ENCODE measurements at regions not wholly inside any gene's neighbourhood (a gene's known extent, or its start where the extent isn't known, plus 50 kb on each side); places are given as distances from the start of the nearest gene placed in this dataset.

GRCh38 chr11:104823657-104824056 lies 74.6 kb downstream of the CASP12 start:
- Histone ChIP-seq H3K4me1 (ENCODE audit: insufficient read depth, low read length) (no peaks in the 10 kb centered on the region), H4K20me1 (ENCODE audit: insufficient read depth, low read length) (no peaks in the 10 kb centered on the region), H2AFZ (ENCODE audit: low read length) (no peak overlapping the region), H3K36me3 (replicated peaks in 1 of 2; ENCODE audit: control insufficient read depth in 1 of 2, insufficient read depth in 2 of 2, low read length in 2 of 2) (no peaks in the 10 kb centered on the region), H3K79me2 (ENCODE audit: insufficient read depth, low read length) (no peaks in the 10 kb centered on the region), H3K27me3 (ENCODE audit: control insufficient read depth in 1 of 2, insufficient read depth in 2 of 2, low read length in 2 of 2) (no peaks in the 10 kb centered on the region), H3K4me2 (ENCODE audit: low read depth, low read length) (no peak overlapping the region), H3K9ac (ENCODE audit: insufficient read depth, low read depth, low read length) (no peak overlapping the region), H3K27ac (ENCODE audit: extremely low read length, insufficient read depth, low read length) (no peak overlapping the region), H3K9me3 (ENCODE audit: low read length) (no peaks in the 10 kb centered on the region), H3K4me3 (replicated peaks in 1 of 3; ENCODE audit: insufficient read depth in 1 of 3, low read depth in 2 of 3, low read length in 3 of 3) (no peak overlapping the region)
- 4% methylated on average over 1 of the region's 1 CpG for WGBS (ENCODE audit: low lambda C conversion rate)
- peak; percentile 28; the same call in 1 of the 2 replicates for TF ChIP-seq CTCF (CRISPR knock-in tag; IDR thresholded peaks at IDR 0.05)
- TF ChIP-seq ZNF160 (CRISPR knock-in tag; IDR thresholded peaks at IDR 0.05): no peak
- peak; percentile 37; the same call in 1 of the 2 replicates for TF ChIP-seq STAG1 (CRISPR knock-in tag; IDR thresholded peaks at IDR 0.05)
- no peak for FAIRE-seq
- no peak for ATAC-seq
- BruUV-seq (replicated peaks): no TSS peak
- intact Hi-C loops (cut with micrococcal nuclease; ENCODE audit: unreplicated experiment): no loop called here
- no peak for DNase-seq (ENCODE audit: low spot score)
- ChIA-PET POLR2A (no interaction called here), CTCF (ENCODE audit: low intra/inter-chr PET ratio, low total read pairs) (no interaction called here)
- in situ Hi-C loops (cut with HindIII; ENCODE audit: extremely low pct_ligation_motif_present, low pct_unique_long_range_greater_than_20kb): no loop called here

- Histone ChIP-seq H4K20me1 (ENCODE audit: insufficient read depth, low read length) (no peaks in the 10 kb centered on the region), H3K4me2 (ENCODE audit: low read depth, low read length) (no peak overlapping the region), H3K4me3 (replicated peaks in 1 of 3; ENCODE audit: insufficient read depth in 1 of 3, low read depth in 2 of 3, low read length in 3 of 3) (no peak overlapping the region), H2AFZ (ENCODE audit: low read length) (no peak overlapping the region), H3K27ac (ENCODE audit: extremely low read length, insufficient read depth, low read length) (no peak overlapping the region), H3K36me3 (replicated peaks in 1 of 2; ENCODE audit: control insufficient read depth in 1 of 2, insufficient read depth in 2 of 2, low read length in 2 of 2) (no peaks in the 10 kb centered on the region), H3K79me2 (ENCODE audit: insufficient read depth, low read length) (no peaks in the 10 kb centered on the region), H3K9me3 (ENCODE audit: low read length) (no peaks in the 10 kb centered on the region), H3K4me1 (ENCODE audit: insufficient read depth, low read length) (no peaks in the 10 kb centered on the region), H3K27me3 (ENCODE audit: control insufficient read depth in 1 of 2, insufficient read depth in 2 of 2, low read length in 2 of 2) (no peaks in the 10 kb centered on the region), H3K9ac (ENCODE audit: insufficient read depth, low read depth, low read length) (no peak overlapping the region)
- WGBS (ENCODE audit: low lambda C conversion rate): 0% methylated on average over 2 of the region's 2 CpGs
- DNase-seq (ENCODE audit: low spot score) (no peak), FAIRE-seq (no peak), ATAC-seq (no peak)
- POLR2A ChIA-PET: no interaction called here
- BruUV-seq (replicated peaks): no TSS peak
- intact Hi-C loops (cut with micrococcal nuclease; ENCODE audit: unreplicated experiment): no loop called here
- in situ Hi-C loops (cut with HindIII; ENCODE audit: extremely low pct_ligation_motif_present, low pct_unique_long_range_greater_than_20kb): no loop called here
- CTCF ChIA-PET (ENCODE audit: low intra/inter-chr PET ratio, low total read pairs): no interaction called here
- no peak for TF ChIP-seq BRCA1 (CRISPR knock-in tag; IDR thresholded peaks at IDR 0.05)
- no peak for TF ChIP-seq NFE2L1 (CRISPR knock-in tag; IDR thresholded peaks at IDR 0.05; ENCODE audit: borderline replicate concordance)
- no peak for TF ChIP-seq ZNF446 (CRISPR knock-in tag; IDR thresholded peaks at IDR 0.05)
- TF ChIP-seq ZBTB3 (CRISPR knock-in tag; IDR thresholded peaks at IDR 0.05; ENCODE audit: borderline replicate concordance, low read depth): no peak
- no peak for TF ChIP-seq ZNF772 (CRISPR knock-in tag; IDR thresholded peaks at IDR 0.05)
- TF ChIP-seq MXD3 (CRISPR knock-in tag; IDR thresholded peaks at IDR 0.05): no peak
- no peak for TF ChIP-seq NFIB (CRISPR knock-in tag; IDR thresholded peaks at IDR 0.05; ENCODE audit: borderline replicate concordance)
- TF ChIP-seq ZNF451 (CRISPR knock-in tag; IDR thresholded peaks at IDR 0.05): no peak
- TF ChIP-seq FOXJ3 (CRISPR knock-in tag; IDR thresholded peaks at IDR 0.05; ENCODE audit: borderline replicate concordance): no peak
- no peak for TF ChIP-seq ZNF790 (CRISPR knock-in tag; IDR thresholded peaks at IDR 0.05; ENCODE audit: borderline replicate concordance)
- TF ChIP-seq ARID4A (CRISPR knock-in tag; IDR thresholded peaks at IDR 0.05; ENCODE audit: borderline replicate concordance): no peak
Measured at GRCh38 chr11:104820431-104820830, 77.8 kb downstream of the CASP12 start.
